HG03196 (cell line): ENCODE measurements at regions not wholly inside any gene's neighbourhood (a gene's known extent, or its start where the extent isn't known, plus 50 kb on each side); places are given as distances from the start of the nearest gene placed in this dataset.
"Not testable (repeated sequence)": the region's sequence is repeated elsewhere in the genome, so short reads cannot be mapped to it uniquely, and the experiment has no call there.

Experiments
- ATAC-seq: cut with Tn5 transposase; IDR thresholded peaks from one replicate; pipeline ENCODE4 v1.9.1; 2021; ENCODE audit not compliant: unreplicated experiment

DNA sequence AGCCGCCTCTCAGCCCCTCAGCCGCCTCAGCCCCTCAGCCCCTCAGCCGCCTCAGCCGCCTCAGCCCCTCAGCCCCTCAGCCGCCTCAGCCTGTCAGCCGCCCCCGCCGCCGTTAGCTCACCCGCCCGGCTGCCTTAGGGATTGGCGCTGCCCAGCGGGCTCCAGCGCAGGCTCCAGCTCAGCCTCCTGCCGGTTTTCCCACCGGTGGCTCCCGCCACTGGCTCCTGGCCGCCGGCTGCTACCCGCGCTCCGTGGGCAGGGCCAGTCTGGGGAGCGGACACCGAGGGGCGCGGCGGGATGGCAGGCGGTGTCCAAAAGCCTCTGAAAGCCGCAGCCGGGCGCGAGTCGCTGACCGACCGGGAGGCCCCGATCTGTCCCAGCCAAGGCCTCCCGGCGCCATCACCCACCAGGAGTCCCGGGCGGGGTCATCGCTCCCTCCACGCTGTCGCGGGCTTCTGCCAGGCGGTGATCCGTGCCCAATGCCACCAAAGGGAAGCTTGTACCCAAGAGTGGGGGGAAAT is 1532.7 kb downstream of the REEP3 start:
- not testable (repeated sequence) for ATAC-seq

GRCh38 chr10:65054701-65055100 is 1533.5 kb downstream of the REEP3 start:
- ATAC-seq = not testable (repeated sequence)

DNA sequence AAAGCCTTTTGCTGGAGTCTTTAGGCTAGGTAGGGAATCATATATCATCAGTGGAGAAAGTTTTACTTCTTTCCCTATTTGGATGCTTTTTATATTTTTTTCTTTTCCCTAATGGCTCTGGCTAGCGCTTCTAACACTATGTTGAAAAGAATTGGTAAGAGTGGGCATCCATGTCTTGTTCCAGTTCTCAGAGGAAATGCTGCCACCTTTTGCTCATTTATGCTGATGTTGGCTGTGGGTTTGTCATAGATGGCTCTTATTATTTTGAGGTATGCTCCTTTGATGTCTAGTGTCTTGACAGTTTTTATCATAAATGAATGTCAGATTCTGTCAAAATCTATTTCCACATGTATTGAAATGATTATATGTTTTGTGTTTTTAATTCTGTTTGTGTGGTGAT is 1544.1 kb downstream of the REEP3 start:
- ATAC-seq = no peak

GRCh38 chr10:65083222-65083621 is 1562.0 kb downstream of the REEP3 start:
- ATAC-seq = no peak

DNA sequence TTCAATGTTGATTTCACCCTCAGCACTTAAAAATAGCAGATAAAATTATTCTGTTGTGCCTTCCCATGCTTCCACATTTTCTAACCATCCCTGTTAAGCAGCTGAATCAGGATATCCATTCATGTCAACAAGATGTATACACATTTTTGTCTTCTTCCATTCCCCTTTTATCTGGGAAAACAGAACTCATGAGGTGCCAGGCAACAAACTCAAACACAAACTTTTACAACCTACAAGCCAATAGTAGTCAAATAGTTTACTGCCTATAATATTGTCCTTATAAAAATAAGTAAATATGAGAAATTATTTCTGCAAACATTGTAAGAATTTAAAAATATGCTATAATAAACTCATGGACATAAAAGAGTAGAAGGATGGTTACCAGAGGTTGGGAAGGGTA is 1569.8 kb downstream of the REEP3 start:
- ATAC-seq = no peak

DNA sequence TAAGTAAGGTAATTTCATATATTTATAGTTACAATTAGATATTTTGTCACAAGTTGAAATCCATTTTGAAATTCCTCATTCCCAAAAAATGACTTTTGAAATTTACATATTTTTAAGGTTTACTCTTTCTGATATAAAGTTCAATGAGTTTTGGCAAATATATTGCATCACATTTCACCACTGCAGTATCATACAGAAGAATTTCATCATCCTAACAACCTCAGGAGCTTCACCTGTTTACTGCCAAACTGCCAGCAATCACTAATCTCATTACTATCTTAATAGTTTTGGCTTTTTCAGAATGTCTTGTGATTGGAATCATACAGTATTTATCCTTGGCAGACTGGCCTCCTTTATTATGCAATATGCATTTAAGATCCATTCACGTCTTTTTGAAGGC is 1578.9 kb downstream of the REEP3 start:
- ATAC-seq = no peak

DNA sequence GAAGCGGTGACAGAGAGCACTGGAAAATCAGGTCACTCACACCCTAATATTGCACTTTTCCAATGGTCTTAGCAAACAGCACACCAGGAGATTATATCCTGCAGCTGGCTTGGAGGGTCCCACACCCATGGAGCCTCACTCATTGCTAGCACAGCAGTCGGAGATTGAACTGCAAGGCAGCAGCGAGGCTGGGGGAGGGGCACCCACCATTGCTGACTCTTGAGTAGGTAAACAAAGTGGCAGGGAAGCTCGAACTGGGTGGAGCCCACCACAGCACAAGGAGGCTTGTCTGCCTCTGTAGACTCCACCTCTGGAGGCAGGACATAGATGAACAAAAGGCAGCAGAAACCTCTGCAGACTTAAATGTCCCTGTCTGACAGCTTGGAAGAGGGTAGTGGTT is 1579.7 kb downstream of the REEP3 start:
- ATAC-seq = not testable (repeated sequence)

DNA sequence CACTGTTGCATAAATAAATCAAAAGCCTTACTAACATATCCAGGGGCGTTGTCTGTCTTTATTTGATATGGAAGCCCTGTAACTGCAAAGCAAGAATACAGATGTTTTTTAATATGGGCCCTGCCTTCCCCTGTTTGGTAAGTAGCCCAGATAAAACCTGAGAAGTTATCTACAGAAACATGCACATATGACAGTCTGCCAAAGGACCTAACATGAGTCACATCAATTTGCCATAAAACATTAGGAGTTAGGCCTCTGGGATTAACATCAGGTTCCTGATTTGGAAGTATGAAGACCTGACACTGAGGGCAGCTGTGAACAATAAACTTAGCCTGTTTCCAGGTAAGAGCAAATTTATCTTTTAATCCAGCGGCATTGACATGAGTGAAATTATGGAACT is 1588.8 kb downstream of the REEP3 start:
- ATAC-seq = no peak

DNA sequence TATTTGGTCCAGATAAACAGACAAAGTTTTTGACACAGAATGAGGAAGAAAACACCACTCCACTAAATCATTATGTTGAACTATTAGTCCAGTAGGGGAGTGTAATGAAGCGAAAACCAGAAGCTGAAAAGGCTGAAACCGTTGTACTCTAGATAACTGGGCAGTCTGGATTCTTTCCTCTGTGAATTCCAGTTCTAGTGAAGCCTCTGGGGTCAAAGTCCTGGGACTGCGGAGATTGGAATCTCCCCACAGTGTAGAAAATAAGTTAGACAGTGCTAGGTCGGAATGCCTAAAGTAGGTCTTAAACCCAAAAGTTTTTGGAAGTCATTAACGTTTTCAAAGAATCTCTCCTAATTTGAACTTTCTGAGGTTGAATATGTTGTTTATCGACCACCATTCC is 1589.9 kb downstream of the REEP3 start:
- not testable (repeated sequence) for ATAC-seq

- ATAC-seq = no peak
Measured at GRCh38 chr10:65112573-65112972, 1591.4 kb downstream of the REEP3 start.

GRCh38 chr10:65123120-65123519 is 1601.9 kb downstream of the REEP3 start:
- ATAC-seq = no peak

GRCh38 chr10:65125212-65125611 is 1604.0 kb downstream of the REEP3 start:
- no peak for ATAC-seq

DNA sequence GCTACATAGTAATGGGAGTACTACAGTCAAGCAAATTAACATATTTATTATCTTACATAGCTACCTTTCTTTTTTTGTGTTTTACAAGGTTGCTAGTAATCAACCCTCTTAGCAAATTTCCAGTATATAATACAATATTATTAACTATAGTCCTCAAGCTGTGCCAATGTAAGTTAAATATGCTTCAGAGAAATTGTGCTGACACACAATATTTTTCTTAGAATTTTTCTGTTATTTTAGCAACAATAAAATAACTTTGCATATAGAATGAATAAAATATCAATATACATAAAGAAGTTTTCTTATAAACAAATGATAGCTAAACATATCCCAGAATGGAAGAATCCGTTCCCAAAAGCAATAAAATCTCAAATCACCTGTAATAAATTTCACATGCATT is 1605.1 kb downstream of the REEP3 start:
- no peak for ATAC-seq

DNA sequence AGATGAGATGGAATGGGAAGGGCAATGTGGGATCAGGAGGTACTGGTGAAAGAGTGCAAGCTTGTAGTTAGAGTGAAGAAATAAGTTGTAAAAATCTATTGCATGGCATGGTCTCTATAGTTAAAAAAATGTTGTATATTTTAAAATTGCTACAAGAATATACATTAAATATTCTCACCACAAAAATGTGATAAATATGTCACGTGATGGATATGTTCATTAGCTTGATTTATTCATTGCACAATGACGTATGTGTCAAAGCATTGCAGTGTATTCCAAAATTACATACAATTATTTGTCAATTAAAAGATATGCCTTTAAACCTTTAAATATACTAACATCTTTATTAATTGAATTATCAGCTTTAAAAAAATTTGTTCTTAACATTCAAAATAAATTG is 1607.1 kb downstream of the REEP3 start:
- no peak for ATAC-seq

DNA sequence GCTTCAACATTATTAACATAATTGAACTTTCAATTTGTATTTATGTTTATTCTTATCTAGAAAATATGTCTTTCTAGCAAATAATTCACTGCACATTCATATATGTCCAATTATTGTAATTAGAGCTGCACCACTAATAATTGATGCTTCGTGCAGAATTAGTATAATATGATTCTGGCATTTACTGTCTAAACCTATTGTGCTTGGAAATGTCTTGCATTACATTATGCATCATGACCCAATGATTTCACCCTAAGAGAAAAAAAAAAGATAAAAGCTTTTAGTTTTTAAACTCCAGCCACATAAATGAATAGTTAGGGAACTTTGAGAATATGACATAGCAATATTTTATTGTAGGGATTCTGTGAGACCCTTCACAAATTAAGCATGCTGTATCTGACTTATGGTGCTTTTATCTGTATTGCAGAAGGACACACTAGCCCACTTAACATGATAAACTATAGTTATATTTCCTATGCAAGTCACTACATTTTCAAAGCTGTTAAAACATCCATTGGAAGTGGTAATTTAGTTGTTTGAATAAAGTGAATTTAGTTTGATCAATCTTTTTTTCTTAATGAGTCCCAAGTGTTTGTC is 1609.1 kb downstream of the REEP3 start:
- ATAC-seq = no peak

DNA sequence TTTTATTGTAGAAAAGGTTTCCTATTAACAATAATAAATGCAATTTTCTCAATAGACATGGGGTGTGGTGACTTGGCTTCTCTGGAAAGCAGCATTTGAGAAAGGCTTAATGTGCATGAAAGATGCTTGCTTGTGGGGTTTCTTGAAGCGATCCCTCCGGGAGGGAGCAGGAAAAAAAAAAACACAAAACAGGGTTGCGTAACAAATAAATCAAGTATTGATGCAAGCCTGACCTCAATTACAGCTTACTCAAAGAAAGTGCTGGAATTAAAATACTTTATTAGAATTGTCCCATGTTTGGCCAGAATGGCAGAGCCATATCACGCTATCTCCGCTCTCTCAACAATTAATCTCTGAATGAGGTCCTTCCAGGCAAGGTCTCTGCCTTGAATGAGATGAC is 1612.5 kb downstream of the REEP3 start:
- no peak for ATAC-seq

GRCh38 chr10:65135508-65135907 is 1614.3 kb downstream of the REEP3 start:
- no peak for ATAC-seq

DNA sequence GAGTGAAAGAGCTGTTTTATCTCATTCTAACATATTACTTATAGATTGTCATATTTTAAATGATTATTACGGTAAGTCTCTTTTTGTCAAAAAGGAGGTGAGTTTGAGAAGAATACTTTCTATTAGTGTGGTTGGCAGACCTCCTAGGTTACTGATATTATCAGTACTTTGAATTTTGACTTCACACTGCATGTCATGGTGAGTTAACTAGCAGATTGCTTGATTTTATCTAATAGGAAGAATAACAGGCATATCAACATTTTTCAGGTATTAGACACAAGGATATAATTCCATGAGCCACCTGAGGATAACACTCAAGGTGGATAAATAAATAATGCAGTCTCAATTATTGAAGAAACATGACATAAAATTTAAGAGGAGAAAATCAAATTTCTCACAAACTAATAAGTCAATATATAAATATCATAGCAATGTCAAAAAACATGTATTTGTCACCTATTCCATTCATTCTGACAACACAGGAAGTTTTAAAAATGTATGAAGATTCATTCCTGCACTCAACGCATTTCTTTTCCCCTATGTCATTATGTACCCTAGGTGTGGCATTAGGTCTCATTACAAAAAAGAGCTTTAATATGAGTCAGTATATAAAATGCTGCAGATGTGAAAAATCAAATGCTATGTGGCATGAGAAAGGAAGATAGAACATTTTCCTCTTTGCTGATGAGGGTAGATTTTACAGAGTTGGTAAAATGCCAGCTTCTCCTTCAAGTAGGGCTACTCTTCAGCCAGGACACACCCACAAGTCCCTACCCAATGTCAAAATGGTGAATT is 1621.6 kb downstream of the REEP3 start:
- no peak for ATAC-seq

DNA sequence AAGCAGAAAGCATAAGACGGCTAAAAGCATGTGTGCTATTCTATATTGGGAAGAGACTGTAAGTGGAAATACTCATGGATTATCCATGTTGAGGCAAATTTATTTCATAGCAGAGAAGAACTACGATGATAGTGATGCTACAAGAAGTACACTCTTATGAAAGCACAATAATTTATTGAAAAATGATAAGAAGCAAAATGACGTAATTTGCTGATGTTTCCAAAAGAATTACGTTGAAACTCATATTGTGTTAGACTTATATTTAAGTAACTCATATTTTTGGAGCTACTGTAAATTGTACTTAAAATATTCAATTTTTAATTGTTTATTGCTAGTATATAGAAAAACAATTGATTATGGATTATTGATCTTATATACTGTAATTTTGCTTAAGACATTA is 1622.5 kb downstream of the REEP3 start:
- no peak for ATAC-seq

- ATAC-seq = no peak
Measured at GRCh38 chr10:65149878-65150277, 1628.7 kb downstream of the REEP3 start.

DNA sequence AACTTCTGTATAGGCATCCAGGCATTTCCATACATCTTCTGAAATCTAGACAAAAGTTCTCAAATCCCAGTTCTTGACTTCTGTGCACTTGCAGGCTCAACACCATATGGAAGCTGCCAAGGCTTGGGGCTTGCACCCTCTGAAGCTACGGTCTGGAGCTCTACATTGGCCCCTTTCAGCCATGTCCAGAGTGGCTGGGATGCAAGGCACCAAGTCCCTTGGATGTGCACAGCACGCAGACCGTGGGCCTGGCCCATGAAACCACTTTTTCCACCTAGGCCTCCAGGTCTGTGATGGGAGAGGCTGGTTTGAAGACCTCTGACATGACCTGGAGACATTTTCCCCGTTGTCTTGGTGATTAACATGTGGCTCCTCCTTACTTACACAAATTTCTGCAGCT is 1645.1 kb downstream of the REEP3 start:
- no peak for ATAC-seq

DNA sequence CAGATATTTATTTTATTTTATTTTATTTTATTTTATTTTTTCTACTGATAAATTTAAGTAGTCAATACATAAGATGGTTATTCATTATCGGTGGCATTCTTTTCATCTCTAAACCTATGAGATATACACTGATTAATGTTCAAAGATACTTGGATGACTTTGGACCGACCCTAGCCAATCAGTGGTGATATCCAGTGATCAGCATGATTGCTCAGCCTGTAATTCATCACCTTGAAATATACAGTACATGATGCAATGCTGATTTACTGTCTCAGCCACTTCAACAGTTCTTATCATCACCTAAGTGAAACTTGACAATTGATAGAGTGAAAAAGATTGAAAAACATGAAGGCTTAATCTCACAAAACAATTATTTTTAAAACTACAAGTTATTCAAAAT is 1651.0 kb downstream of the REEP3 start:
- no peak for ATAC-seq

GRCh38 chr10:65176994-65177393 is 1655.8 kb downstream of the REEP3 start:
- ATAC-seq = no peak
